GM18870 (cell line): ENCODE measurements at regions not wholly inside any gene's neighbourhood (a gene's known extent, or its start where the extent isn't known, plus 50 kb on each side); places are given as distances from the start of the nearest gene placed in this dataset.

Experiments
- ATAC-seq: cut with Tn5 transposase; IDR thresholded peaks from one replicate; pipeline ENCODE4 v1.9.1; 2021; ENCODE audit warnings: moderate library complexity; ENCODE audit not compliant: unreplicated experiment

DNA sequence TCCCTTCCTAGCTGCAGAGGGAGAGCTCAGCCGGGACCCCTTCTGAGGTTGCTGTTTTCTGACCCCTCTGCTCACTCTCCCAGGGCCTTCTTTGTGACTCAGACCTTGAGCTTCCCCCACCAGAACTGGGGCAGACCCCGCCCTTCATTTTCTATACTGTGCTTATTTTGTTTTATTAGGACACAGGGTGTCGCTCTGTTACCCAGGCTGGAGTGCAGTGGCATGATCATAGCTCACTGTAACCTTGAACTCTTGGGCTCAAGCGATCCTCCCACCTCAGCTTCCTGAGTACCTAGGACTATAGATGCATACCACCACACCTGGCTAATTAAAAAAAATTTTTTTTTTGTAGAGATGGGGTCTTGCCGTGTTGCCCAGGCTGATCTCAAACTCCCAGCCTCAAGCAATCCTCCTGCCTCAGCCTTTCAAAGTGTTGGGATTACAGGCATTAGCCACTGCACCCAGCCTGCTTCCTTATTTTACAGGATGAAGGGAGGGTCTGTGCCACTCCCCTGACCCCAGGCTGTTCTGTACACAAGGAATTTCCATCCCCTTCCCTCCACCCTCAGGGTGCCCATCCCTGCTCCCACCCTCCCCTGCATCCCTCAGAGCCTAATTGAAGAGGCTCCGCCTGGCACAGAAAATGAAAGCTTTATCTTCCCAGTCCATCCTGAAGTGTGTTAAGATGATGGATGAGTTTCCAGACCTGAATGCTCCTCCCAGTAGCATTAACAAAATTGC is 195.2 kb upstream of the POU3F1 start:
- no peak for ATAC-seq

- no peak for ATAC-seq
These were observed 194.0 kb upstream of the POU3F1 start for GRCh38 chr1:38240618-38241017.

DNA sequence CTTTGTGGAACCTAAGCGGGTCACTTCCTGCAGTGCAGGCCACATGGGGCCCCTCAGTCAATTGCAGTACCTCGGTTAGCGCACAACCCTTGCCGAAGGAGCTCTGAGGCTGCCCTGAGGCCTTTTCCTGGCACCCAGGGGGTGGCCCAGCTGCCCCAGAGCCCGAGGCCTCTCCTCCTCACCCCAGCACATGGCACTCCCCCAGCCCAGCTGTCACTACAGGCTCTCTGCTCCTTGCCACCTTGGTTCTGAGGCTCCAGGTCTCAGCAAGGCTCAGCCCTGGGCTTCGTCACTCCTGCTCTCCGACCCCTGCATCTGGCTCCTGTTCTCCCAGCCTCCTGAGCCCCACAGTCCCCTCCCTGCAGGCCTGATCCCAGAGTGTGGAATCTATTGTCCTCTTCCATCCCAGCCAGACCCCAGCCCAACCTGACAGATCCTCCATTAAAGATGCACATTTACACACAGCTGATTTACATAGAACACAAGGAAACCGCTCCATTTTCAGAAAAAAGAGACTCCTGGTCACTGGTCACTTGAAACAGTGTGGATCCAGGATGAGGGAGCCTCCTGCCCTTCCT is 192.8 kb upstream of the POU3F1 start:
- no peak for ATAC-seq

GRCh38 chr1:38238294-38238693 is 191.7 kb upstream of the POU3F1 start:
- no peak for ATAC-seq

GRCh38 chr1:38235705-38236104 is 189.1 kb upstream of the POU3F1 start:
- no peak for ATAC-seq

- no peak for ATAC-seq
These were observed 185.3 kb upstream of the POU3F1 start for GRCh38 chr1:38231941-38232340.

GRCh38 chr1:38228718-38229117 is 182.1 kb upstream of the POU3F1 start:
- no peak for ATAC-seq

- no peak for ATAC-seq
These were observed 179.2 kb upstream of the POU3F1 start for GRCh38 chr1:38225745-38226144.

DNA sequence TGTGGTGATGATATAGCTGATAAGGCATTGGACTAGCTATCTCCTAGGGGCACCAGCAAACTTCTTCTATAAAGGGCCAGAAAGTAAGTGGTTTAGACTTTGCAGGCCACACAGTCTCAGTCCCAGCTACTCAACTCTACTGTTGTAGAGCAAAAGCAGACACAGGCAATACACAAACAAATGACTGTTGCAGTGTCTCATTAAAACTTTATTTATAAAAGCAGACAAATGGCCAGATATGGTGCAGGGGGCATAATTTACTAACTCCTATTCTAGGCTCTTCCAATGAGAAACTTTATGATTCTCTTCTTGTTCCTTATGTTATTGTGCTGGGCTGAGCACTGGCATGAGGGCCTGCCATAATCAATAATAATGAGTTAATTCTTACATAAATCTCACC is 176.8 kb upstream of the POU3F1 start:
- ATAC-seq = no peak

GRCh38 chr1:38222891-38223290 is 176.3 kb upstream of the POU3F1 start:
- no peak for ATAC-seq

GRCh38 chr1:38221006-38221649 is 174.5 kb upstream of the POU3F1 start:
- no peak for ATAC-seq

GRCh38 chr1:38217316-38217715 is 170.7 kb upstream of the POU3F1 start:
- no peak for ATAC-seq

DNA sequence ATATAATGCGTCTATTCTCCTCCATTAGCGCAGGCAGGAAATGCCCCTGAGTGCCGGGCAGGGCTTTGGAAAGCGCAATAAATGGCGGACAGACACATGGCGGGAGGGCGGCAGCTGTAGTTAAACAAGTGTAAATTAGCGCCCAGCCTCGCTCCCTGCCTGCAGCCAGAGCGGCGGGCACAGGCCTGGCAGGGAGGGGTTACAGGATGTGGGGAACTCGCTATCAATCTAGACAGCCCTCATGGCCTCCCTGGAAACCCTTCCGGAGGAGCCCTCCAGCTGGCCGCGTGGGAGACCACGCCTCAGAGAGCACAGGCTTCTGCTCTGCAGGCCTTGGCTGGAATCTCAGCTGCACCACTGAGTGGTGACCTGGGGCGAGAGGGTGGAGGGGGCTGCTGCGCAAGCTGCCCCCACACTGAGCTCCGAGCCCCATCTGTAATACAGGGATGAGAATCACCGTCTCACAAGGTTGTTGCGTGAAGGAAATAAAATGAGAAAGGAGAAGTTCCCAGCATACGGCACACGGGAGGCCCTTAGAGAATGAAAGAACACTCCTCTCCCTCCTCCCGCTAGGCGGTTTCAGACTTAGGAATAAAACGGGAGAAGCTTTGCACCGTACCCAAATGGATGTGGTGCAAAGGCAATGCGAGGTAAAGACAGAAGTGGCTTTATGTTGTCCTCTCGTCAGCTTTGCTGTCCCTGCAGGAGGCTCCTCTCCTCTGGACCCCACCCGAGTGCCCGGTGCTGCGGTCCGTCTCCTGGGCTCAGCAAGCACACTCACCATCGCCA is 167.2 kb upstream of the POU3F1 start:
- ATAC-seq = no peak

- no peak for ATAC-seq
These were observed 164.2 kb upstream of the POU3F1 start for GRCh38 chr1:38210895-38211177.

- ATAC-seq = no peak
These were observed 163.7 kb upstream of the POU3F1 start for GRCh38 chr1:38210021-38210894.

GRCh38 chr1:38208716-38209632 is 162.4 kb upstream of the POU3F1 start:
- no peak for ATAC-seq

DNA sequence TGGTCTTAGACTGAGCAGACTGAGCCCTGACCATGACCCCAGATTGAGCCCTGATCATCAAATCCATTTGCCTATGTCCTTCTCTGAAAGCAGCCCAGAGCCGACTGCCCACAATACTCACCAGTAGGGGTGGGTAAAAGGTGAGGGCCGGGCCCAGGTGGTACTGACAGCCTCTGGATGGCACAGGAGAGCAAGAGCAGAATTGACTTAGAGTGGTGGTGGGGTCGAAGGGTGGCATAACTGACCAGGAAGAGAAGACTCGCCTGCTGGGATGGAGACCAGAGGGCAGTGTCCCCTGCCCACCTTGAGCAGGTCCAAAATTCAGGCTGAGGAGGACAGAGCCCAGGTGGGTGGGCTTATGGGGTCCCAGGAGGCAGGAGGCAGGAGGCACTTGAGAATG is 161.3 kb upstream of the POU3F1 start:
- no peak for ATAC-seq

GRCh38 chr1:38207275-38207674 is 160.7 kb upstream of the POU3F1 start:
- no peak for ATAC-seq

DNA sequence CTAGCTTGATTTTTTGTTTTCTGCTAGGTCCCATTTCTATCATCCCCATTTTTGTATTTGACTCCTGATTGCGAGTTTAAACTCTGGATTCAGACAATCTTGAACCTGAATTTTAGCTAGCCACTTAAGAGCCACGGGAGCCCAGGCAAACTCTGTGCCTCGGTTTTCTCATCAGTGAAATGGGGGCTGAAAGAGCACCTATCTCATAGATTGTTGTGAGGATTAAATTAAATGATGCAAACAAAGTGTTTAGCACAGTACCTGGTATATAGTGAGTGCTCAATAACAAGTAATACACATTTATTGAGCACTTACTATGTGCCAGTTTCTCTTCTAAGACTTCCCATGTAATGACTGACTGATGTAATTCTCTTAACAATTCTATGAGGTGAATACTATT is 158.1 kb upstream of the POU3F1 start:
- no peak for ATAC-seq

DNA sequence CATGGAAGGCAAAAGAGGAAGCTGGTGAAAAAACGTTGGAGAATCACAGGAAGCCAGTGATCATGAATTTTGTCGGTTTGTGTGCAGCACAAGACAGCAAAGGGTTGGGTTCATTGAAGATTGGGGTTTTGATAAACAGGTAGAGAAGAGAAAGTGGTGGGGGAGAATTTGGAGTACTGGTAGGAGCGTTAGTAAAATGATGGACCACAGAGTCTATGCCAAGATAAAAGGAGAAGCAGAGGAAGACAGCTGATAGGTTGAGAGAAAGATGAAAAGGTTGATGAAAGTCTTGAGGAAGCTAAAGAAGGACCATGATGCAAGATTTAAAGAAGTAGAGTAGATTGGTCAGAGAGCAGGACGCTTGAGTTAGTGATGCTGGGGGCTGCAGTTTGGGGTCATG is 156.8 kb upstream of the POU3F1 start:
- no peak for ATAC-seq
